ENCODE measurements at regions not wholly inside any gene's neighbourhood (a gene's known extent, or its start where the extent isn't known, plus 50 kb on each side); places are given as distances from the start of the nearest gene placed in this dataset.

GRCh38 chr10:43000651-43001426 lies 76.0 kb upstream of the RET start:
- CTCF ChIA-PET = no interaction called here
- no peak for DNase-seq (ENCODE audit: low spot score)
- intact Hi-C loops (cut with micrococcal nuclease; ENCODE audit: unreplicated experiment) = no loop called here

GRCh38 chr10:43001427-43001795 lies 75.5 kb upstream of the RET start:
- POLR2A ChIA-PET (ENCODE audit: low non-redundant PET) = no interaction called here
- no peak overlapping the region for H3K27ac ChIP-seq (ENCODE audit: low read depth, low read length, poor library complexity, severe bottlenecking)
- H3K9me3 ChIP-seq (ENCODE audit: low read depth, low read length, poor library complexity, severe bottlenecking) = no peaks in the 10 kb centered on the region
- no peaks in the 10 kb centered on the region for H3K36me3 ChIP-seq (ENCODE audit: insufficient read depth, low read length, poor library complexity, severe bottlenecking)
- CTCF ChIA-PET = no interaction called here
- H3K27me3 ChIP-seq (replicated peaks; ENCODE audit: insufficient read depth, low read depth, low read length, poor library complexity) = no peaks in the 10 kb centered on the region
- no TSS peak for BruUV-seq (replicated peaks)
- DNase-seq (ENCODE audit: low spot score) = no peak
- no peak for TF ChIP-seq EZH2 (IDR thresholded peaks at IDR 0.05; ENCODE audit: borderline replicate concordance, low read depth, low read length, poor library complexity, severe bottlenecking)
- TF ChIP-seq CTCF (conservative IDR thresholded peaks at IDR 0.05; ENCODE audit: low read depth, low read length) = no peak
- H3K4me1 ChIP-seq (ENCODE audit: insufficient read depth, low read length, poor library complexity, severe bottlenecking) = no peaks in the 10 kb centered on the region
- H3K4me3 ChIP-seq (ENCODE audit: low read depth, low read length, poor library complexity, severe bottlenecking) = no peak overlapping the region
- intact Hi-C loops (cut with micrococcal nuclease; ENCODE audit: unreplicated experiment) = no loop called here

More at GRCh38 chr10:43000651-43001426, 76.0 kb upstream of the RET start:
- Histone ChIP-seq H3K9me3 (ENCODE audit: low read depth, low read length, poor library complexity, severe bottlenecking) (no peaks in the 10 kb centered on the region), H3K27ac (ENCODE audit: low read depth, low read length, poor library complexity, severe bottlenecking) (no peak overlapping the region), H3K4me3 (ENCODE audit: low read depth, low read length, poor library complexity, severe bottlenecking) (no peak overlapping the region), H3K4me1 (ENCODE audit: insufficient read depth, low read length, poor library complexity, severe bottlenecking) (no peaks in the 10 kb centered on the region), H3K36me3 (ENCODE audit: insufficient read depth, low read length, poor library complexity, severe bottlenecking) (no peaks in the 10 kb centered on the region), H3K27me3 (replicated peaks; ENCODE audit: insufficient read depth, low read depth, low read length, poor library complexity) (no peaks in the 10 kb centered on the region)
- POLR2A ChIA-PET (ENCODE audit: low non-redundant PET) = no interaction called here
- BruUV-seq (replicated peaks) = no TSS peak
- TF ChIP-seq CTCF (conservative IDR thresholded peaks at IDR 0.05; ENCODE audit: low read depth, low read length) (no peak), EZH2 (IDR thresholded peaks at IDR 0.05; ENCODE audit: borderline replicate concordance, low read depth, low read length, poor library complexity, severe bottlenecking) (no peak)

GRCh38 chr10:43002596-43002995 lies 74.3 kb upstream of the RET start:
- H3K27ac ChIP-seq (ENCODE audit: low read depth, low read length, poor library complexity, severe bottlenecking) = no peak overlapping the region
- H3K4me1 ChIP-seq (ENCODE audit: insufficient read depth, low read length, poor library complexity, severe bottlenecking) = no peaks in the 10 kb centered on the region
- no peak overlapping the region for H3K4me3 ChIP-seq (ENCODE audit: low read depth, low read length, poor library complexity, severe bottlenecking)
- intact Hi-C loops (cut with micrococcal nuclease; ENCODE audit: unreplicated experiment) = no loop called here
- no TSS peak for BruUV-seq (replicated peaks)
- no peak for DNase-seq (ENCODE audit: low spot score)
- H3K27me3 ChIP-seq (replicated peaks; ENCODE audit: insufficient read depth, low read depth, low read length, poor library complexity) = no peaks in the 10 kb centered on the region
- ChIA-PET CTCF (no interaction called here), POLR2A (ENCODE audit: low non-redundant PET) (no interaction called here)
- no peaks in the 10 kb centered on the region for H3K36me3 ChIP-seq (ENCODE audit: insufficient read depth, low read length, poor library complexity, severe bottlenecking)
- no peaks in the 10 kb centered on the region for H3K9me3 ChIP-seq (ENCODE audit: low read depth, low read length, poor library complexity, severe bottlenecking)
- TF ChIP-seq CTCF (conservative IDR thresholded peaks at IDR 0.05; ENCODE audit: low read depth, low read length) (no peak), EZH2 (IDR thresholded peaks at IDR 0.05; ENCODE audit: borderline replicate concordance, low read depth, low read length, poor library complexity, severe bottlenecking) (no peak)

Data from A673 (cell line).